GM18861 (cell line): ENCODE measurements at regions not wholly inside any gene's neighbourhood (a gene's known extent, or its start where the extent isn't known, plus 50 kb on each side); places are given as distances from the start of the nearest gene placed in this dataset.
A peak's percentile ranks its signal among the peaks of the same experiment; 100 is the strongest.
"Not testable (repeated sequence)": the region's sequence is repeated elsewhere in the genome, so short reads cannot be mapped to it uniquely, and the experiment has no call there.

Experiments used
- ATAC-seq: cut with Tn5 transposase; IDR thresholded peaks from one replicate; pipeline ENCODE4 v1.9.1; 2021; ENCODE audit not compliant: unreplicated experiment

DNA sequence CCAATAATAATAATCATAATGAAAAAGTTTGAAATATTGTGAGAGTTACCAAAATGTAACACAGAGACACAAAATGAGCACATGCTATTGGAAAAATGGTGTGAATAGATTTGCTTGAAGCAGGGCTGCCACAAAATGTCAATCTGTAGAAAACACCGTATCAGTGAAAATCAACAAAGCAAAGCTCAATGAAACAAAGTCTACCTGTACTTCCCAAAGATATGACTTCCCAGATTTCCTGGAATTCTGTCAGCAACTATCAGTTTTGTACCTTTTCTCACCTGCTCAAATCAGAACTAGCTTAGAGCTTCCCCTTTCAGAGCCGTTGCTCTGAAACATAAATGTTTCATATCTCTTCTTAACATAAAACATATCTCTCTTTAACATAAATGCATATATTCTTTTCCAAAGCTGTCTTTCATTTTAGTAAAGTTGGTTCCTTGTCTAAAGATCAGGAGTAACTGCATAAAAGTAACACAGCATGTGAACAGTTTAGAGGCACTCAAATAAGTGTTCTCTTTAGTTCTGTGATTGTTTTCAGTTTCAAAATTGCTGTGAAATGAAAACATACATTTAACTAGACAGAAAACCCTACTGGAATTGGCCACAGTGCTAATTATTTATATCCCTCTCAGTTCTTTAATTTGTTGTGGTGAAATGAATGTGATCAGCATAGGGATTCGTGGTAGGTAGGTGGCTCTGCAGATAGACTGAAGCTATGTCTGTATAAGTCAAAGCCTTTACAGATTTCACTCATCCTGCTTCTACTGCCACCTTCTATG lies 262.5 kb downstream of the KCNJ3 start:
- ATAC-seq: peak; percentile 75

DNA sequence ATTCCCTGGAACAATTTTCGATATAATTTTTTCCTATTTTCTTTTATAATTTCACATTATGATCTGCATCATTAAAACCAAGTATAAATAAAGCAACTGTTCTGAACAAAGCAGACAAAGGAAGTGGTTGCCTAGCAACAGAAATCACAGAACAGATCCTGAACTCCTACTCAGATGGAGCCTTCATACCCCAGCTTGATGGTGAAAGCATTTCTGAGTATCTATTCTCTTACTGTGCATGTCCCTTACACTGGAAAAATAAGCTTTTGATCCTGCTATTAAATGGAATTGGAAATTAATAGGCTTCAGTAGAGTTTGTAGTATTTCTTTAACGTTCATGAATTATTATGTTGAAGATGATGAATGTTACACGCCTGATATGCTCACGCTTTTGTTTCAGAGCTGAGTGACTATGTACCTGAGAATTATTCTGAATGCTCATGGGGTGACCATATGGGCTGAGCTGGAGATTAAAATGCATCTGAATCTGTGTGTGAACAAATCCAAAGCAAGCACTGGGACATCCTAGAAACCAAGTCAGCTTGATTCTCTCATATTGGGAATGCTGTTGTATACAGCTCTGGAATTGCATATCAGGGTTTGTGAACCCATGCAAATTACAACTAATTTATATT lies 254.0 kb downstream of the KCNJ3 start:
- ATAC-seq: no peak

DNA sequence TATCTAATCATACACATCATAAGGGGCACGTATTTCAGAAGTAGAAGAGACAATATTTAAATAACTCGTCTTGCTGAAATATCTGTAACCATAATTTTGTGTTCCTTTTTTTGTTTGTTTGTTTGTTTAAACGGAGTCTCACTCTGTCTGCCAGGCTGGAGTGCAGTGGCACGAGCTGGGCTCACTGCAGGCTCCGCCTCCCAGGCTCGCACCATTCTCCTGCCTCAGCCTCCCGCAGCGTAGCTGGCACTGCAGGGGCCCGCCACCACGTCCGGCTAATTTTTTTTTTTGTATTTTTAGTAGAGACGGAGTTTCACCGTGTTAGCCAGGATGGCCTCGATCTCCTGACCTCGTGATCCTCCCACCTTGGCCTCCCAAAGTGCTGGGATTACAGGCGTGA lies 248.9 kb downstream of the KCNJ3 start:
- not testable (repeated sequence) for ATAC-seq

DNA sequence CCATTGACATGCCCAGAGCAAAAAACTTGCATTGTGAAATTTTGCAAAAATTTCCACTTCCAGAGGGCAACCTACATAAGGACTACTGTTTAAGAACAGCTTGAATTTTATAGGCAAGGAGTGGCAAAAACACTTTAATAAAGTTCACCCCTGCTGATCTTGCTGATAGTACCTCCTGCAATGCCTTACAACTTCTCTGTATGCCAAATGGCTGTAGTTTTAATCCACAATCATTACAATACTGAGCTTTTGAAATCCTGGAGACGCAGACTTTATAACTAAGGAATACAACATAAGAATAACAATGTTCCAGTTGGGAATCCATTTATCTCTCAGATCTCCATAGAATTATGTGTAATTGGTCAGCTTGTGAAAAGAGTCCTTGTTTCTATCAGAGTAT lies 247.5 kb downstream of the KCNJ3 start:
- no peak for ATAC-seq

DNA sequence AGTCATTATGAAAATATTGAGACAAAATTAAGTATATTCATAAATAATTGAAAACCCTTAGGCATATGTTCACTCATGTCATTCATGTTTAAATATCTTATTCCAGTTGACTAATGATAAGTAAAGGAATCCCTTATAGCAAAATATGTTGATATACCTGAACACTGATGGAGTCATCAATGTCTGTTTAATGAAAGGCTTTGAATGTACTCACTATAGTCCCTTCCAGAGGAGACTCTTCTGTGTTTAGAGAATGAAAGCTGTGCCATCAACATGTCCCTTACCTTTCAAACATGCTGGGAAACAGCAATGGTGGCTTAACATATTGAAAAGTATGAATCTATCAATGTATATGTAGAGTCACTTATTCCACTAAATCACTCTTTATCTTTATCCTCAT lies 242.9 kb downstream of the KCNJ3 start:
- no peak for ATAC-seq

DNA sequence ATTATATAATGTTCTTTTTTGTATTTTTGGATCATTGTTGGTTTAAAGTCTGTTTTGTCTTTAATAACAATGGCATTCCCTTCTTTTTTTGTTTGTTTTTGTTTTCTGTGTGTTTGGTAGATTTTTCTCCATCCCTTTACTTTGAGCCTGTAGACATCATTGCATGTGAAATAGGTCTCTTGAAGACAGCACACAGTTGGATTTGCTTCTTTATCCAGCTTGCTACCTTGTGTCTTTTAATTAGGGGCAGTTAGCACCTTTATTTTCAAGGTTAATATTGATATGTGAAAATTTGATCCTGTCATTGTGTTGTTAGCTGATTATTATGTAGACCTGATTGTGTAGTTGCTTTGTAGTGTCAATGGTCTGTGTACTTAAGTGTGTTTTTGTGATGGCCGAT lies 235.7 kb downstream of the KCNJ3 start:
- no peak for ATAC-seq

DNA sequence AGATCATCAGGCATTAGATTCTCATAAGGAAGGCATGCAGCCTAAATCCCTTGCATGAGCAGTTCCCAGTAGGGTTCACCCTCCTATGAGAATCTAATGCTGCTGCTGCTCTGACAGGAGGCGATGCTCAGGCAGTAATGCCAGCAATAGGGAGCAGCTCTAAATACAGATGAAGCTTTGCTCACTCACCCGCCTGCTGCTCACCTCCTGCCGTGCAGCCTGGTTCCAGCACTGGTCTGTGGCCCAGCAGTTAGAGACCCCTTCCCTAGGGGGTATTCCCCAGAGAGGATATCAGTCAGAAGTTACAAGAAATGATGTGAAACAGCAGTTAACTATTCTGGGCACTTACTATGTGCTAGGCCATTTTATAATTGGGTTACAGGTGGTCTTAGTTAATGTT lies 226.0 kb downstream of the KCNJ3 start:
- ATAC-seq: no peak

DNA sequence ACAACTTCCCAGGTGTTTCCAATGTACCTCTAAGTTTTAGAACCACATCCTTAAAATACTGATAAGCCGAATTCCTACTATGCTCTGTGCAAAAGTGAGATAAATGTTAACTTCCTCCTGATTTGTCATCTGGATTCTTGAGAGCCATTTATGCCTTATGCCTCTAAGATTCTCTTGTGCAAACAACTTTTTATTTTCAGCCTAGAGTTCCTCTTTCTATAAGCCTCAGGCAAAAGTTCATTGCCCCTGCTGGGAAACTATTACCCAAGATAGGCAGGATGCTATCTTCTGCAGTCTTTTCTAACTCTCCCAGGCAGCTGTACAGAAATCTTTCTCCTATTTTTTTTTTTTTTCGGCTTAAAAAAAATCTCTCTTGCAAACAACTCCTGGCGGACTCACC lies 216.1 kb downstream of the KCNJ3 start:
- no peak for ATAC-seq

DNA sequence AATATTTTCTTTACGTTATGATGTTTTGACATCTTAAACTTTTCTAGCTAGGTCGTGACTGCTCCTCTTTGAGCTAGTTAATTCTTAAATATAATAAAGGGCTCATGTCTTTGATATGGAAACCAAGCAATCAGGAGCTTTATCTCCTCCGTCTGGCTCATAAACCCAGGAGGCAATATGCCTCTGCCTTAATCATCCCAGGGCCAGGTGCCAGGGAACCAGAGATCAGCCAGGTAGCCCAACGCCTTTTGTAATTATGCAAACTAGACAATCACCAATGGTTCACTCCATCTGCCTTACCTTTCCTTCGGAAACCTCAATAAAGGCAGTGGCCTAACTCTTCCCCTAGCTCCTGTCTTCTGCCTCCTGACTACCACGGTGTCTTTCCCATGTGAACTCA lies 213.7 kb downstream of the KCNJ3 start:
- ATAC-seq: no peak

DNA sequence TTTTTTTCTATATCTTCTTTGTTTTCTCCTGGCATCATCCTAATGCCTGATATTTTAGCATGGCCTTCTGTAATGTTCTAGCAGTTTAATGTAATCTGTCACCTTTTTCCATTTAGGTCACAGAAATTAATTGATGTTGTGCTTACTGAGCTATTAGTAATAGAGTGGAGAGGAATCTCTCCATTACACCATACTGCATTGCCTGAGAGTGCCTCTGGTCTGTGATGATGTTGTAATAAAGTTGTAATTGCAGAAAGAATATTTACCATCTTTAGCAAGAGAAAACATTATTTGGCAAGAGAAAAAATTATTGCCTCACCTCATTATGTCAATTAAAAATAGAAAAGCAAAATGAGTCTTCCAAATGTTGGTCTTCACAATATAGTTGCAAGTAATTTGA lies 213.2 kb downstream of the KCNJ3 start:
- ATAC-seq: no peak

DNA sequence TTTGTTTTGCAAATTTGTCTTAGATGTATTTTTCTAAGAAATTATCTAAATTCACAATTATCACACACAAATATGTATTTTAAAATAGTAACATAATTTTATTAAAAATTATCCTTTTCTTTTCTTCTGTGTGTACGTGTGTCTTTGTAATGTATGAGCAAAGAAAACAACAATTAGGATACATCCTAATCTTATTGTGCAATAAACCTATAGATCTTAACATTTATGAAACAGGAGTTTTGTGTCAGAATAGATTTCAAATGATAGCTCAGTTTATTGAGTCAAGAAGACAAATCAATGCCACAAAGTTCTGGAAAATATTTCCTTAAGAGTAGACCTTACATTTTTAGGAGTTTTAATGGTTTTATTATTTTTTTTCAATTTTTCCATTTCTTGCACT lies 212.2 kb downstream of the KCNJ3 start:
- ATAC-seq: no peak

DNA sequence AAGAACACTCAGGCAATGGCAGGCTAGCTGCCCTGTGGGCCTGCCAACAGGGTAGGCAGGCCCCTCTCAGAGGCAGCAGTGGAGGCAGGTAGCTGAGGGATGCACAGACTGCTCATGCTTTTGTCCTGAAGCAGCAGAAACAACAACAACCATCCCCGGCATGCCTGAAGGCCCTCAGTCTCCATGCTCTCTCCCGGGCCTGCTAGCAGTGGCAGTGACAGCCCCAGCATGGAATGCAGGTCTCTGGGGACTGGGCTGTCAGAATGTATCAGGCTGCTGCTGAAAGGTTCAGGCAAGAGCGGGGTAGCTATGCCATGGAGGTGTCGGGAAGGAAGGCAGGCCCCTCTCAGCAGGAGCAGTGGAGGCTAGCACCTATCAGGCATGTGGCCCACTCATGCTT lies 209.8 kb downstream of the KCNJ3 start:
- no peak for ATAC-seq
